ENCODE measurements at regions not wholly inside any gene's neighbourhood (a gene's known extent, or its start where the extent isn't known, plus 50 kb on each side); places are given as distances from the start of the nearest gene placed in this dataset.

DNA sequence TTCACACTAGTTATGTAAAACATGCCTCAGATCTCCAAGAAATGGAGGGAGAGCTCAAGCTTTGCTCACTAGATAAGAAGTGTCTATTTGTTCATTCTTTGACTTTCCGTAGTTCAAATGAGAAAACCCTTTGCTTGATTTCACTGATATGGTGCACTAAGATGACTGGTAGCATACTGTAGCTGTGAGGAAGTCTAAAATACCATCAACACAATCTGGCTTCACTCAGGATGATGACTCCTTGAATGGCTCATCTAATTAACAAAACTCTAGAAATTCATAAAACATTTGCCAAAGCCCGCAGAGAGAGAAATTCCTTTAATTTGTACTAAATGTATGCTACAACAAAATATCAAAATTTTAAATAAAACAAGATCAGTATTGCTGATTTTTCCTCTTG lies 152.8 kb upstream of the STK17B start:
- TF ChIP-seq, protein P1, sequence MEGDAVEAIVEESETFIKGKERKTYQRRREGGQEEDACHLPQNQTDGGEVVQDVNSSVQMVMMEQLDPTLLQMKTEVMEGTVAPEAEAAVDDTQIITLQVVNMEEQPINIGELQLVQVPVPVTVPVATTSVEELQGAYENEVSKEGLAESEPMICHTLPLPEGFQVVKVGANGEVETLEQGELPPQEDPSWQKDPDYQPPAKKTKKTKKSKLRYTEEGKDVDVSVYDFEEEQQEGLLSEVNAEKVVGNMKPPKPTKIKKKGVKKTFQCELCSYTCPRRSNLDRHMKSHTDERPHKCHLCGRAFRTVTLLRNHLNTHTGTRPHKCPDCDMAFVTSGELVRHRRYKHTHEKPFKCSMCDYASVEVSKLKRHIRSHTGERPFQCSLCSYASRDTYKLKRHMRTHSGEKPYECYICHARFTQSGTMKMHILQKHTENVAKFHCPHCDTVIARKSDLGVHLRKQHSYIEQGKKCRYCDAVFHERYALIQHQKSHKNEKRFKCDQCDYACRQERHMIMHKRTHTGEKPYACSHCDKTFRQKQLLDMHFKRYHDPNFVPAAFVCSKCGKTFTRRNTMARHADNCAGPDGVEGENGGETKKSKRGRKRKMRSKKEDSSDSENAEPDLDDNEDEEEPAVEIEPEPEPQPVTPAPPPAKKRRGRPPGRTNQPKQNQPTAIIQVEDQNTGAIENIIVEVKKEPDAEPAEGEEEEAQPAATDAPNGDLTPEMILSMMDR (IDR thresholded peaks at IDR 0.05) = no peak
- TF ChIP-seq POLR2A (IDR thresholded peaks at IDR 0.05) = no peak
